Epithelial cell of proximal tubule (primary cell): ENCODE measurements at regions not wholly inside any gene's neighbourhood (a gene's known extent, or its start where the extent isn't known, plus 50 kb on each side); places are given as distances from the start of the nearest gene placed in this dataset.

Experiments
- DNase-seq: peaks from one replicate; pipeline ENCODE4 v3.0.0-alpha.2; 2011; ENCODE audit warnings: low read depth
- H3K4me3 ChIP-seq: 2 replicates; pipeline ENCODE4 v1.5.1; 2011; ENCODE audit warnings: low read depth, mild to moderate bottlenecking, low read length
- CTCF ChIP-seq: conservative IDR thresholded peaks from 2 replicates; pipeline ENCODE4 v1.5.1; 2012; ENCODE audit warnings: low read depth, mild to moderate bottlenecking, low read length

- DNase-seq, result peak; percentile 99
- TF ChIP-seq CTCF, result no peak
- no peak overlapping the region for H3K4me3 ChIP-seq
Observed at GRCh38 chr2:204452464-204453023, 92.7 kb upstream of the PARD3B start.

- DNase-seq, result no peak
- no peak for TF ChIP-seq CTCF
- H3K4me3 ChIP-seq, result no peak overlapping the region
Observed at GRCh38 chr2:204453730-204454167, 91.5 kb upstream of the PARD3B start.

GRCh38 chr2:204454672-204455380 lies 90.4 kb upstream of the PARD3B start:
- H3K4me3 ChIP-seq, result no peak overlapping the region
- DNase-seq, result no peak
- no peak for TF ChIP-seq CTCF

- peak; percentile 74 for DNase-seq
- TF ChIP-seq CTCF, result no peak
- H3K4me3 ChIP-seq, result no peak overlapping the region
Observed at GRCh38 chr2:204468746-204469429, 76.4 kb upstream of the PARD3B start.

GRCh38 chr2:204470178-204470620 lies 75.1 kb upstream of the PARD3B start:
- H3K4me3 ChIP-seq, result no peak overlapping the region
- no peak for TF ChIP-seq CTCF
- DNase-seq, result no peak

- H3K4me3 ChIP-seq, result no peak overlapping the region
- TF ChIP-seq CTCF, result no peak
- DNase-seq, result no peak
Observed at GRCh38 chr2:204470621-204471196, 74.6 kb upstream of the PARD3B start.
